Coronary artery (tissue), 2 donors: ENCODE measurements at regions not wholly inside any gene's neighbourhood (a gene's known extent, or its start where the extent isn't known, plus 50 kb on each side); places are given as distances from the start of the nearest gene placed in this dataset.

Experiments used
- DNase-seq: peaks from one replicate; pipeline ENCODE4 v3.0.0-alpha.2; 2017; ENCODE audit warnings: low spot score
- H3K27ac ChIP-seq, 2 donors: fragments of 200-600 bp; sonication (generic); one replicate each; pipeline ENCODE4 v1.5.1; 2016 to 2019
- H3K4me3 ChIP-seq: fragments of 200-600 bp; sonication (generic); 2 replicates; pipeline ENCODE4 v1.5.1; 2016; ENCODE audit warnings: mild to moderate bottlenecking, moderate library complexity
- TF ChIP-seq, protein P1 (sequence below): fragments of 200-600 bp; sonication (generic); IDR thresholded peaks from one replicate; pipeline ENCODE4 v1.5.1; 2019; ENCODE audit warnings: antibody characterized with exemption

GRCh38 chr4:170529748-170530722 is 440.3 kb upstream of the AADAT start:
- no peak for DNase-seq
- TF ChIP-seq, protein P1, sequence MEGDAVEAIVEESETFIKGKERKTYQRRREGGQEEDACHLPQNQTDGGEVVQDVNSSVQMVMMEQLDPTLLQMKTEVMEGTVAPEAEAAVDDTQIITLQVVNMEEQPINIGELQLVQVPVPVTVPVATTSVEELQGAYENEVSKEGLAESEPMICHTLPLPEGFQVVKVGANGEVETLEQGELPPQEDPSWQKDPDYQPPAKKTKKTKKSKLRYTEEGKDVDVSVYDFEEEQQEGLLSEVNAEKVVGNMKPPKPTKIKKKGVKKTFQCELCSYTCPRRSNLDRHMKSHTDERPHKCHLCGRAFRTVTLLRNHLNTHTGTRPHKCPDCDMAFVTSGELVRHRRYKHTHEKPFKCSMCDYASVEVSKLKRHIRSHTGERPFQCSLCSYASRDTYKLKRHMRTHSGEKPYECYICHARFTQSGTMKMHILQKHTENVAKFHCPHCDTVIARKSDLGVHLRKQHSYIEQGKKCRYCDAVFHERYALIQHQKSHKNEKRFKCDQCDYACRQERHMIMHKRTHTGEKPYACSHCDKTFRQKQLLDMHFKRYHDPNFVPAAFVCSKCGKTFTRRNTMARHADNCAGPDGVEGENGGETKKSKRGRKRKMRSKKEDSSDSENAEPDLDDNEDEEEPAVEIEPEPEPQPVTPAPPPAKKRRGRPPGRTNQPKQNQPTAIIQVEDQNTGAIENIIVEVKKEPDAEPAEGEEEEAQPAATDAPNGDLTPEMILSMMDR, result no peak
- H3K4me3 ChIP-seq, result no peak overlapping the region
- H3K27ac ChIP-seq, result no peak overlapping the region

DNA sequence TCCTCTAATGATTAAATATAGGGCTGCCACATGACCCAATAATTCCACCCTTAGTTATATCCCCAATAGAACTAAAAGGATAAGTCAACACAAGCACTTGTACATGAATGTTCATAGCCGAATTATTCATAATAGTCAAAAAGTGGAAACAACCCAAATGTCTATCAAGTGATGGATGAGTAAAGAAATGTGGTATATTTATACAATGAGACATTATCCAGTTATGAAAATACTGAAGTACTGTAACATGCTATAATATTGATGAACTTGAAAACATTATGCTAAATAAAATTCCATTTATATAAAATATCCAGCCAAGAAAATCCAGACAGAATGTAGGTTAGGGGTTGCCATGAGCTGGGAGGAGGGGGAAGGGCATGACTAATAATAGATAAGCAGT is 436.7 kb upstream of the AADAT start:
- DNase-seq, result no peak
- Histone ChIP-seq H3K27ac (no peak overlapping the region), H3K4me3 (no peak overlapping the region)
- TF ChIP-seq, protein P1, result no peak

DNA sequence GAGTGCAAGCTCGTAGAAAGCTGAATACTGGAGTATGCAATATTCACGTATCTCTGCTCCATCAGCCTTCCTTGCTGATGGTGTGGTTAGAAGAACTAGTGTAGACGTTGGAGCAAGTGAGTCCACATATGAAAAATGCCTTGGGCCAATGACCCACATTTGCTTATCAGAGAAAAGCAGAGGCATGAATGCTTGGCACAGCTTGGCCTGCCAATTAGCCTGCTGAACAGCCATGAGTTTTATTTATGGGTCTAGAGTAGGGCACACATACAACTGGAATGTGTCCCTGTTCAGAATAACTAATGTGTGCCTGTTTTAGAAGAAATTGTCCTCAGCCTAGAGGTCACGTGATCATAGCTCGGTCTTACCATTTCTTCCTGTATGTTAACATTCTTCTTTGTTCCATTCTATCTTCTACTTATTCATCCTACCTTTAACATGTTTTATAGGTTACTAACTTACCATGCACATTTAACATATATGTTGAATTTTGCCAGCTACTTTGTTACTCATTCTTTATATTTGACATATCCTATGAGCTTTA is 432.7 kb upstream of the AADAT start:
- DNase-seq, result no peak
- TF ChIP-seq, protein P1, result no peak
- Histone ChIP-seq H3K4me3 (no peak overlapping the region), H3K27ac (no peak overlapping the region)

DNA sequence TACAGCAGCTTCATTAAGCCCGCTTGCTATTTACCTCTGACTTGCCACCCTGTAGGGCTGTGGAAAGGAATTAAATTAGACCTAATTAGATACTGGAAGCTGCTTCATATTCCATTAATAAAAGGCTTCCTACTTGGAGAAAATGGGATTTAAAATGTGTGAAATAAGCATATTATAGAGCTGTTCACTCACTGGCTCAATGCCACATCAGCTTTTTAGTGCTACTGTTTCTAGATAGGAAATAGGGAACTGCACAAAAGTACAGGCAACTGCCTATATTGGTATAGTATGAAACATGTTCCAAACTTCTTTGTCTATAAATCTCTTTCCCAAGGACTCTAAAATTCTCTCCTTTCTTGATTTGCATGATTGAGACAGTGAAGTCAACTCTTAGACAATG is 407.9 kb upstream of the AADAT start:
- H3K27ac ChIP-seq, result no peak overlapping the region
- TF ChIP-seq, protein P1, result no peak
- no peak for DNase-seq
- H3K4me3 ChIP-seq, result peak overlapping the region; percentile 49

DNA sequence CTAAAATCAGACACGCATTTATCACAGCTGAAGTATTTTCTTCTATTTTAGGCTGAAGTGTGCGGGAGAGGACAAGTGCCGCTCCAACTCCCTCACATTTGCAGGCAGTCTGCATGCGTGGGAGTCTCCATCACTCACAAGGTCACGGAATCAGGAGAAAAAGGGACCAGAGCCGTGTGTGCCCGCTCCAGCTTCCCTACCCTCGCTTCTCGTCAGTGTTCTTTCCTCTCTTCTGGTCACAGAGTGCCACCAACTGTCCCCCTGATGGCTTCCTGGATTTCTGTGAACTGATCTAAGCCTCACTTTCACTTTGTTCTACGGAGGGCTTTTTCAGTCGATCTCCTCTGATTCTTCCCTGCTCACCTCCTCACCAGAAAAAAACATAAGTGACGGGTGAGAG is 407.4 kb upstream of the AADAT start:
- Histone ChIP-seq H3K4me3 (peak overlapping the region; percentile 49), H3K27ac (no peak overlapping the region)
- TF ChIP-seq, protein P1, result no peak
- DNase-seq, result no peak

- Histone ChIP-seq H3K27ac (no peak overlapping the region), H3K4me3 (no peak overlapping the region)
- TF ChIP-seq, protein P1, result no peak
- DNase-seq, result no peak
These were observed 402.2 kb upstream of the AADAT start for GRCh38 chr4:170491981-170492380.

GRCh38 chr4:170476351-170476750 is 386.6 kb upstream of the AADAT start:
- DNase-seq, result no peak
- Histone ChIP-seq H3K4me3 (no peak overlapping the region), H3K27ac (no peak overlapping the region)
- TF ChIP-seq, protein P1, result no peak
